Activated naive CD8-positive, alpha-beta T cell treated with anti-CD3 and anti-CD28 coated beads, Interleukin-2, amount 50 U/mL, for 24 hours (primary cell): ENCODE measurements at regions not wholly inside any gene's neighbourhood (a gene's known extent, or its start where the extent isn't known, plus 50 kb on each side); places are given as distances from the start of the nearest gene placed in this dataset.
A peak's percentile ranks its signal among the peaks of the same experiment; 100 is the strongest.

Experiments
- ATAC-seq: fragments of 150-1000 bp; cut with Tn5 transposase; one replicate; pipeline ENCODE4 v1.10.0; 2021
- DNase-seq: peaks from one replicate; pipeline ENCODE4 v3.0.0; 2021
- H3K27ac Mint-ChIP-seq: one replicate; pipeline ENCODE4 v1.8.0; 2021; ENCODE audit warnings: mild to moderate bottlenecking, mixed read lengths
- H3K27me3 Mint-ChIP-seq: one replicate; pipeline ENCODE4 v1.8.0; 2021; ENCODE audit warnings: mixed read lengths
- H3K36me3 Mint-ChIP-seq: one replicate; pipeline ENCODE4 v1.8.0; 2021; ENCODE audit warnings: low read depth, mixed read lengths
- H3K4me1 Mint-ChIP-seq: one replicate; pipeline ENCODE4 v1.8.0; 2021; ENCODE audit warnings: mixed read lengths
- H3K4me3 Mint-ChIP-seq: one replicate; pipeline ENCODE4 v1.8.0; 2021; ENCODE audit warnings: mild to moderate bottlenecking, moderate library complexity, mixed read lengths
- H3K9me3 Mint-ChIP-seq: one replicate; pipeline ENCODE4 v1.8.0; 2021; ENCODE audit warnings: mixed read lengths

DNA sequence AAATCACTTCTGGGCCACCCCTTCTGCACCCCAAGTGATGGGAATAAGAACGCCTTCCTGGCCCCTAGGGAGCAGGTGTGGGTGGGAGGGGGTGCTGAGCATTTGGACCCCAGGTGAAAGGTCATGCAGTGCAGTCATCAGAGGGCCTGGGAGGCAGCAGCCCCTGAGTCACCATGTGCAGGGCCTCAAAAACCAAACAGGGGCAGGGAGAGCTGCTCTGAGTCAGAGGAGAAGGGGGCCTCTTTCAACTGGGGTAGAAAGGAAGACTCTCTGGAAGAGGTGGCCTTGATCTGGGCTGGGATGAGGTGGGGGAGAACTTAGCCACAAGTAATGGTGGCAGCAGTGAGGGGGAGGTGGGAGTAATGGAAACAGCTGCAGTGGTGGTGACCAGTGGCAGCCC, 164.3 kb downstream of the BUB3 start:
- Mint-ChIP-seq H3K9me3 (no peaks in the 10 kb centered on the region), H3K27me3 (no peaks in the 10 kb centered on the region), H3K4me1 (peaks cover 16% of the 10 kb centered on the region), H3K36me3 (no peaks in the 10 kb centered on the region), H3K4me3 (no peak overlapping the region), H3K27ac (peak overlapping the region; percentile 64)
- peak; percentile 95 for ATAC-seq
- DNase-seq = peak; percentile 32

DNA sequence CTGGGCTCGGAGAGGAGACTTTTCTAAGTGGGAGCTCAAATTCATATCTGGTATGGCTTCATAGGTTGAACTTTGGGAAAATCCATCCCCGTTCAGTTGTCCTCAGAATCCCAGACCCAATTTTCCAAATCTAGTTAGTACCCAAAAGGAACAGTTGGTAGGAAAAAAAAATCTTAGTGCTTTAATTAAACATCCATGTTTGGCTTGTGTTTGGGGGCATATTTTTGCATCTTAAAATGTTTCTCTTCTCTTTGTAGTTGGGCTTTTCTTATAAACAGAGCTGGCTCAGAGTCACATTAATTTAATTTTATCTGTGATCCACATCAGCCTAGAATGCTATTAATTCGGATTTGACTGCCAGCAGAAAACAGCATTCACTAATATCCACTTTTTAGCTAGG, 165.9 kb downstream of the BUB3 start:
- H3K36me3 Mint-ChIP-seq = no peaks in the 10 kb centered on the region
- no peaks in the 10 kb centered on the region for H3K27me3 Mint-ChIP-seq
- peaks cover 24% of the 10 kb centered on the region for H3K4me1 Mint-ChIP-seq
- no peak overlapping the region for H3K27ac Mint-ChIP-seq
- no peak overlapping the region for H3K4me3 Mint-ChIP-seq
- no peaks in the 10 kb centered on the region for H3K9me3 Mint-ChIP-seq
- DNase-seq = no peak
- no peak for ATAC-seq

DNA sequence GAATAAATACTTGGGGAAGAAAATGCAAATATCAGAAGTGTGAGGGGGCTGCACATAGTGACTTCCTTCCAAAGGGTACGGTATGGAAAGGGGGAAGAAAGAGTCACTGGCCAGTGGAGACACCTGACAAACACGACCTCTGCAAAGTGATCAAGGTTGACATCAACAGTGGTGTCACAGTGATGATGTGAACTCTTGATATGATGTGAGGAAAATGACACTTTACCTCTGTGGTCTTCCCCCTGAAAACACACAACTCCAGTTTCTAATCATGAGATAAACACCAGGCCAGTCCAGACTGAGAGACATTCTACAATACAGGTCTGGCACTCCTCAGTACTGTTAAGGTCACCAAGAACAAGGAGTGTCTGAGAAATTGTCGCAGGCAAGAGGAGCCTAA, 169.7 kb downstream of the BUB3 start:
- Mint-ChIP-seq H3K4me1 (peaks cover 23% of the 10 kb centered on the region), H3K36me3 (peaks cover 6% of the 10 kb centered on the region), H3K4me3 (no peak overlapping the region), H3K9me3 (peaks cover 11% of the 10 kb centered on the region), H3K27ac (peak overlapping the region; percentile 69), H3K27me3 (peaks cover 4% of the 10 kb centered on the region)
- DNase-seq (no peak), ATAC-seq (peak; percentile 83)

GRCh38 chr10:123325663-123326190, 171.5 kb downstream of the BUB3 start:
- DNase-seq (no peak), ATAC-seq (peak; percentile 50)
- Mint-ChIP-seq H3K9me3 (peaks cover 11% of the 10 kb centered on the region), H3K27me3 (peaks cover 4% of the 10 kb centered on the region), H3K4me3 (no peak overlapping the region), H3K4me1 (peaks cover 19% of the 10 kb centered on the region), H3K27ac (peak overlapping the region; percentile 24), H3K36me3 (peaks cover 6% of the 10 kb centered on the region)

DNA sequence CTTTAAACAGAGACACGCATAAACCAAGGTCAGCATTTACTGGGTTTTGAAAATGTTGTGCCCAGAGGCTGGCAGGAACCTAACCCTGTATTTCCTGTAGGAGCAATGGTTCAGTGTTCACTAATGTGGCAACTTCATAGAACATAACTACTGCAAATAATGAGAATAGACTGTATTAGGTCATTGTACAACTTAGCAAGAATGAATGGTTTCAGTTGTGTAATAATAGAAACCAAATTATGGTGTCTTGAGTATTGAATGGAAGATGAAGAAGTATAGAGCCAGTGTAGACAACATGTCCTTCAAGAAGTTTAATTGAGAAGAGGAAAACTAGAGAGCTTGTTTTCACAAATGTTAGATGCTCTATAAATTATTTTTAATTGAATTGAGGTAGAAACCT, 172.5 kb downstream of the BUB3 start:
- Mint-ChIP-seq H3K27me3 (peaks cover 4% of the 10 kb centered on the region), H3K36me3 (peaks cover 6% of the 10 kb centered on the region), H3K4me3 (no peak overlapping the region), H3K27ac (no peak overlapping the region), H3K9me3 (peaks cover 11% of the 10 kb centered on the region), H3K4me1 (peaks cover 19% of the 10 kb centered on the region)
- DNase-seq (no peak), ATAC-seq (no peak)

DNA sequence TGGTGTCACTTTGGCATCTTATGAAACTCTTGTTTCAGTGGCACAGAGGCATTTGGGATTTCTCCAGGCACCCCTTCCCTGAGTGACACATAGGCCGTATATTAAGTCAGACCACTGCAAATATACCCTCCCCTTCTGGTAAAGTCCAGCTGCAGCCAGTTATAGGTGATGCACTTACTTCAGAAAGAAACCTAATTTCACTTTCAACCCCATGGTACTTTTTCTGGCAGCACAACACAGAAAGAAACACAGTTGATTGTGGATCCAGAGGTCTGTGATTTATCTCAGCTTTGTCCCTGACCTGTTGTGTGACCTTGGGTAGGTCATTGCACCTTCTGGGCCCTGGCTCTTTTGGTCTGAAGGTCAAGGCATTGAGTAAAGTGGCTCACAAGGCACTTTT, 173.2 kb downstream of the BUB3 start:
- no peak for DNase-seq
- Mint-ChIP-seq H3K4me1 (peaks cover 19% of the 10 kb centered on the region), H3K27me3 (peaks cover 4% of the 10 kb centered on the region), H3K36me3 (peaks cover 6% of the 10 kb centered on the region), H3K27ac (no peak overlapping the region), H3K9me3 (peaks cover 11% of the 10 kb centered on the region), H3K4me3 (no peak overlapping the region)
- no peak for ATAC-seq

DNA sequence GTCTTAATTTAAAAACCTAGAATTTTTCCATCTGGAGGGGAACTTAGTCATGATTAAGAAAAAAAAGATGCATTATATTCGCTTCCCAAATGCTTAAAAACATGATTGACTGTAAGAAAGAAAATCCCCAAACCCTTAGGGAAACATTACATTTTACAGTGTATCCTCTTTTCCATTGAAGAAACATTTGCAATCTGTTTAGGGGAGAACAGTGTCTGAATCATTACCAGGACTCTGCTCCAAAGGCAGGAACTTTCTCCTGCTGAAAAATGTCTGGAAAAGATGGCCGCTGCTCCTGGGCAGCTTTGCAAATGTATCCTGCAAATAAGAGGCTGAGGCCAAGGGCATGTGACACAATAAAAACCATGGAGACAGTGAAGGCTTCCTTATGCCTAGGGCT, 173.7 kb downstream of the BUB3 start:
- peaks cover 4% of the 10 kb centered on the region for H3K27me3 Mint-ChIP-seq
- H3K4me3 Mint-ChIP-seq = no peak overlapping the region
- peaks cover 19% of the 10 kb centered on the region for H3K4me1 Mint-ChIP-seq
- H3K27ac Mint-ChIP-seq = no peak overlapping the region
- DNase-seq (no peak), ATAC-seq (no peak)
- H3K9me3 Mint-ChIP-seq = peaks cover 13% of the 10 kb centered on the region
- peaks cover 6% of the 10 kb centered on the region for H3K36me3 Mint-ChIP-seq

- Mint-ChIP-seq H3K4me1 (no peaks in the 10 kb centered on the region), H3K27ac (no peak overlapping the region), H3K36me3 (peaks cover under 1% of the 10 kb centered on the region), H3K27me3 (peaks cover 4% of the 10 kb centered on the region), H3K9me3 (peaks cover 7% of the 10 kb centered on the region), H3K4me3 (no peak overlapping the region)
- ATAC-seq (no peak), DNase-seq (no peak)
These were observed 177.2 kb downstream of the BUB3 start for GRCh38 chr10:123331438-123331837.

GRCh38 chr10:123346581-123346980, 192.4 kb downstream of the BUB3 start:
- ATAC-seq (no peak), DNase-seq (no peak)
- Mint-ChIP-seq H3K9me3 (no peaks in the 10 kb centered on the region), H3K4me1 (no peaks in the 10 kb centered on the region), H3K27ac (no peak overlapping the region), H3K4me3 (no peak overlapping the region), H3K27me3 (peaks cover 5% of the 10 kb centered on the region), H3K36me3 (no peaks in the 10 kb centered on the region)

DNA sequence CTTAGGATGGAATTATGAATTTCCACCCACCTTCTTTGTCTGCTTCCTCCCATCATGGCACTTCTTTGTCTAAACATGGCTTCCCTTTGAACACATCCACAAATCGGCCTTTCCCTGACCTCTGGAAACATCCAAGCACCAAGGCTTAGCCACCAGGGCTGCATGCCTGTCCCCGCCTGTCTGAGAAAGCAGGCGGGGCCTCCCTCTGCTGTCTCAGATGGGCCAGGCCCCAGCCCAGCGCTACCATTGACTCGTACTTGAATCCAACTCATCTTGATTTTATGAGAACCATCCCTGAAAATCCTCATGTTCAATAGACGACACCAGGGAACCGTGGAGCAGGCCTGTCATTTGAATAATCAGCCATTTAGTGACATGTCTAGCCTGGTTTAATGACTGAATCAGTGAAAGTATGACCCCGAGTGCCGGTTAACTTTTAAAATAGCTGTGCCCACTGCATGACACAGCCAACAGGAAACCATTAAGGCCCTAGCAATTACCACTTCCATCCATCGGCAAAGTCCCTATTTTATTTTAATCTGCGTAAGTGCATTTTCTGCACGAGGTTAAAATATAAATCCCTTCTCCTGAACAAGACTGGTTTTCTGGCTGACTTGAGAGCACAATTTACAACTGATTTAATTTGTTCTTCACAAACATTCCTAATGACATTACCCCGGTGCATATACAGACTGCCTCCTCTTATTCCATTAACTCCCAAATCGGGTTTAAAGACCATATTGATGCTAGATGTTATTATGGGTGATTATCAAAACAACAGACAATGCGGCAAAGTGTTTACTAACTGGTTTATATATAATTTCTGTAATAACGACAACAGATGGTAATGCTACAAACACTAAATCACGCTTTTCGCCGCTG, 194.7 kb downstream of the BUB3 start:
- no peak for DNase-seq
- Mint-ChIP-seq H3K4me3 (no peak overlapping the region), H3K27ac (no peak overlapping the region), H3K36me3 (no peaks in the 10 kb centered on the region), H3K27me3 (no peaks in the 10 kb centered on the region), H3K4me1 (no peaks in the 10 kb centered on the region), H3K9me3 (no peaks in the 10 kb centered on the region)
- no peak for ATAC-seq

GRCh38 chr10:123351715-123352114, 197.5 kb downstream of the BUB3 start:
- Mint-ChIP-seq H3K27me3 (peaks cover 2% of the 10 kb centered on the region), H3K36me3 (no peaks in the 10 kb centered on the region), H3K4me3 (no peak overlapping the region), H3K4me1 (no peaks in the 10 kb centered on the region), H3K9me3 (no peaks in the 10 kb centered on the region), H3K27ac (no peak overlapping the region)
- ATAC-seq (no peak), DNase-seq (no peak)

DNA sequence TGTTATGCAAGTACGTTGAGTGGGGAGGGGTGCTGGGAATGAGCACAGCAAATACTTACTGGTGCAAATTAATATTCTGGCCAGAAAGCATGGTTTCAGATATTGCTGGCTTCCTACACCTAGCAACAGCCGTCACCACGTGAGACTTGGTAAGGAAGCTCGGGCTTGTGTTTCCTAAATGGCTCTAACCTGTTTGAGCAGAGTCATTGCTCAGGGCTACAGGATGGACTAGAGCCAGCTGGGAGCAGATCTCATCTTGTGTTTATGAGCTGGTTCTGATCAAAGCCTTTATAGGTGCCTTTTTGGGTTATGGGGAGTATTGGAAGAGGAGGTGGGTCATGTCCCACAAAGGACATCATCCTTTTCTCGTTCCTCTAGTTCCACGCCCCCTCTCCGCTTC, 200.3 kb downstream of the BUB3 start:
- Mint-ChIP-seq H3K9me3 (no peaks in the 10 kb centered on the region), H3K27ac (no peak overlapping the region), H3K4me1 (no peaks in the 10 kb centered on the region), H3K4me3 (no peak overlapping the region), H3K36me3 (no peaks in the 10 kb centered on the region), H3K27me3 (peaks cover 2% of the 10 kb centered on the region)
- no peak for ATAC-seq
- DNase-seq = no peak

- DNase-seq (no peak), ATAC-seq (no peak)
- Mint-ChIP-seq H3K36me3 (no peaks in the 10 kb centered on the region), H3K9me3 (no peaks in the 10 kb centered on the region), H3K27me3 (peaks cover 3% of the 10 kb centered on the region), H3K4me1 (no peaks in the 10 kb centered on the region), H3K4me3 (no peak overlapping the region), H3K27ac (no peak overlapping the region)
These were observed 201.7 kb downstream of the BUB3 start for GRCh38 chr10:123355748-123356481.

- H3K4me3 Mint-ChIP-seq = no peak overlapping the region
- H3K36me3 Mint-ChIP-seq = no peaks in the 10 kb centered on the region
- no peaks in the 10 kb centered on the region for H3K4me1 Mint-ChIP-seq
- no peak for ATAC-seq
- peaks cover 3% of the 10 kb centered on the region for H3K27me3 Mint-ChIP-seq
- H3K27ac Mint-ChIP-seq = no peak overlapping the region
- H3K9me3 Mint-ChIP-seq = no peaks in the 10 kb centered on the region
- no peak for DNase-seq
These were observed 202.6 kb downstream of the BUB3 start for GRCh38 chr10:123356799-123357198.

DNA sequence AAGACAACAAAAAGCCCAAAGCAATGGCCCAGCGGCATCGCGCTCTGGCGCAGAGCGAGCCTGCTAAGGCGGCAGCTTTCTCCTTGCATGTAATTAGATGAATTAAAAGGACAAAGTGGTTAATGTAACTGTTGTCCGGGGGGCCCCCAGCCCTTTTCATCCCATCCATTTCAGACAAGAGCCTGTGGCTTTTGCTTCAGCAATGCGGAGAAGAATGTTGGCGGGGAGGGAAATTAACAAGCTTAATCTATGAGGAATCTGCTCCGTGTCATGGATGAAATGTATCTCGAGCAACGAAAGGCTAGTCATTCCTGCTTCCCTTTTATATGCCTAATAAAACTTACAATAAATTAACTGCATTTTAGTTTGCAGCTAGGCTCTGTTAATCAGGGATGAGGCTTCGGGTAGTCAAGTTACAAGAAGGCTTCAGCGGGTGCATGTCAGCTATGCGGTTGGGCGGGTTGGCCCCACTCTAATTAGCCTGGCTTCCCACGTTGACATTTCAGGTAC, 203.3 kb downstream of the BUB3 start:
- Mint-ChIP-seq H3K9me3 (no peaks in the 10 kb centered on the region), H3K27me3 (peaks cover 3% of the 10 kb centered on the region), H3K36me3 (no peaks in the 10 kb centered on the region), H3K4me1 (no peaks in the 10 kb centered on the region), H3K4me3 (no peak overlapping the region), H3K27ac (no peak overlapping the region)
- no peak for DNase-seq
- no peak for ATAC-seq
